ENCODE measurements at regions not wholly inside any gene's neighbourhood (a gene's known extent, or its start where the extent isn't known, plus 50 kb on each side); places are given as distances from the start of the nearest gene placed in this dataset.

- WGBS (ENCODE audit: low lambda C conversion rate) = 87% methylated on average over 3 of the region's 3 CpGs
- no peaks in the 10 kb centered on the region for H3K4me1 ChIP-seq (ENCODE audit: control insufficient read depth in 1 of 2, insufficient read depth in 2 of 2, low read depth in 1 of 2, low read length in 1 of 2)
- H4K20me1 ChIP-seq (ENCODE audit: insufficient read depth) = no peaks in the 10 kb centered on the region
- POLR2A ChIA-PET = no interaction called here
- no peak overlapping the region for H3K9ac ChIP-seq
- no peak overlapping the region for H3K4me3 ChIP-seq (ENCODE audit: low read depth in 2 of 2, low read length in 1 of 2)
- H3K9me2 ChIP-seq = 0 out of 2 replicates have a peak, but pooled peaks cover 3% of the 10 kb centered on the region
- H3K27ac ChIP-seq (ENCODE audit: low read depth in 2 of 2, low read length in 1 of 2) = no peak overlapping the region
- CTCF ChIA-PET = interaction anchor here (0.7 kb wide), 1 partner anchor 73 kb away, joined by 3 read pairs; no protein-coding TSS in a partner anchor
- H3K27me3 ChIP-seq (ENCODE audit: insufficient read depth) = no peaks in the 10 kb centered on the region
- TF ChIP-seq POLR2AphosphoS5 (IDR thresholded peaks at IDR 0.05; ENCODE audit: low read depth, low read length) (no peak), FOXM1 (IDR thresholded peaks at IDR 0.05; ENCODE audit: low read depth) (no peak), GABPA (IDR thresholded peaks at IDR 0.05; ENCODE audit: low read depth) (no peak), REST (IDR thresholded peaks at IDR 0.05; ENCODE audit: low read depth, low read length) (no peak), USF1 (IDR thresholded peaks at IDR 0.05; ENCODE audit: borderline replicate concordance, low read depth) (no peak), TEAD4 (IDR thresholded peaks at IDR 0.05; ENCODE audit: borderline replicate concordance, insufficient read depth) (no peak), RXRA (IDR thresholded peaks at IDR 0.05; ENCODE audit: borderline replicate concordance, low read depth) (no peak), CHD2 (IDR thresholded peaks at IDR 0.05; ENCODE audit: low read length, partially characterized antibody) (no peak), IRF3 (IDR thresholded peaks at IDR 0.05; ENCODE audit: low read depth, low read length) (no peak), YY1 (IDR thresholded peaks at IDR 0.05; ENCODE audit: low read depth) (no peak), USF2 (IDR thresholded peaks at IDR 0.05; ENCODE audit: borderline replicate concordance, low read depth, low read length) (no peak), TCF12 (IDR thresholded peaks at IDR 0.05) (no peak), EP300 (IDR thresholded peaks at IDR 0.05; ENCODE audit: borderline replicate concordance in 1 of 2, low read depth in 1 of 2, low read length in 1 of 2) (no peak), MEF2A (IDR thresholded peaks at IDR 0.05; ENCODE audit: borderline replicate concordance, low read depth) (no peak), MAX (IDR thresholded peaks at IDR 0.05; ENCODE audit: low read depth) (no peak), PBX3 (IDR thresholded peaks at IDR 0.05) (no peak), ELF1 (IDR thresholded peaks at IDR 0.05) (no peak), NFIC (IDR thresholded peaks at IDR 0.05; ENCODE audit: borderline replicate concordance) (no peak)
- no peak overlapping the region for H3K4me2 ChIP-seq
- no peak for DNase-seq
- no peaks in the 10 kb centered on the region for H3F3A ChIP-seq (replicated peaks; ENCODE audit: insufficient read depth)
- no peaks in the 10 kb centered on the region for H3K9me3 ChIP-seq
- no peaks in the 10 kb centered on the region for H3K79me2 ChIP-seq (ENCODE audit: insufficient read depth)
- no peaks in the 10 kb centered on the region for H3K36me3 ChIP-seq (replicated peaks in 1 of 2; ENCODE audit: control insufficient read depth in 1 of 2, insufficient read depth in 2 of 2, low read length in 1 of 2)
- H2AFZ ChIP-seq (ENCODE audit: low read depth) = no peak overlapping the region
Observed at GRCh38 chr4:19748519-19749479, 502.9 kb upstream of the SLIT2 start.

Measured in SK-N-SH (cell line).